ENCODE measurements at regions not wholly inside any gene's neighbourhood (a gene's known extent, or its start where the extent isn't known, plus 50 kb on each side); places are given as distances from the start of the nearest gene placed in this dataset.

DNA sequence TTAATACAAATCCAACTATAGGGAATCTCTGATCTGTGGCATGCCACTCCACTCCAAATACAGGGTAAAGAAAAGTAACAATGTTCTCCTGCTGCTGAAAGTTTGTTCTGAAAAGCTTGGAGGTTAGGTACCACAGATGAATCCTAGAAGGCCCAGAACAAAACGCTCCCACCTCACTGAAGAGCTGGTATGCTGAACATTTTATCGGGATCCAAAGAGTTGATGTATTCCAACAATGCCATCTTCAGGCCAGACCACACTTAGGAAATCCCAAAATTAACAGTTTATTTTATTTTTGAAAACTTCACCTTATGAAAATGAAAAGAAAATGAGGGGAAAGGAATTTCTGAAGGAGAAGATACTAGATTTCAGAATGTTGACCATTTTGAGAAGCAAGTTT, 145.1 kb upstream of the CDH19 start:
- TF ChIP-seq SP2 (tag by site-specific recombination; IDR thresholded peaks at IDR 0.05) (no peak), YY1 (tag by site-specific recombination; IDR thresholded peaks at IDR 0.05) (no peak), KLF9 (tag by site-specific recombination; IDR thresholded peaks at IDR 0.05; ENCODE audit: low read depth) (no peak), ZBTB17 (tag by site-specific recombination; IDR thresholded peaks at IDR 0.05) (no peak), EGR2 (tag by site-specific recombination; IDR thresholded peaks at IDR 0.05; ENCODE audit: low read depth) (no peak), ZNF626 (tag by site-specific recombination; IDR thresholded peaks at IDR 0.05) (no peak), SCRT1 (tag by site-specific recombination; IDR thresholded peaks at IDR 0.05; ENCODE audit: borderline replicate concordance) (no peak)
- TF ChIP-seq, protein P1, sequence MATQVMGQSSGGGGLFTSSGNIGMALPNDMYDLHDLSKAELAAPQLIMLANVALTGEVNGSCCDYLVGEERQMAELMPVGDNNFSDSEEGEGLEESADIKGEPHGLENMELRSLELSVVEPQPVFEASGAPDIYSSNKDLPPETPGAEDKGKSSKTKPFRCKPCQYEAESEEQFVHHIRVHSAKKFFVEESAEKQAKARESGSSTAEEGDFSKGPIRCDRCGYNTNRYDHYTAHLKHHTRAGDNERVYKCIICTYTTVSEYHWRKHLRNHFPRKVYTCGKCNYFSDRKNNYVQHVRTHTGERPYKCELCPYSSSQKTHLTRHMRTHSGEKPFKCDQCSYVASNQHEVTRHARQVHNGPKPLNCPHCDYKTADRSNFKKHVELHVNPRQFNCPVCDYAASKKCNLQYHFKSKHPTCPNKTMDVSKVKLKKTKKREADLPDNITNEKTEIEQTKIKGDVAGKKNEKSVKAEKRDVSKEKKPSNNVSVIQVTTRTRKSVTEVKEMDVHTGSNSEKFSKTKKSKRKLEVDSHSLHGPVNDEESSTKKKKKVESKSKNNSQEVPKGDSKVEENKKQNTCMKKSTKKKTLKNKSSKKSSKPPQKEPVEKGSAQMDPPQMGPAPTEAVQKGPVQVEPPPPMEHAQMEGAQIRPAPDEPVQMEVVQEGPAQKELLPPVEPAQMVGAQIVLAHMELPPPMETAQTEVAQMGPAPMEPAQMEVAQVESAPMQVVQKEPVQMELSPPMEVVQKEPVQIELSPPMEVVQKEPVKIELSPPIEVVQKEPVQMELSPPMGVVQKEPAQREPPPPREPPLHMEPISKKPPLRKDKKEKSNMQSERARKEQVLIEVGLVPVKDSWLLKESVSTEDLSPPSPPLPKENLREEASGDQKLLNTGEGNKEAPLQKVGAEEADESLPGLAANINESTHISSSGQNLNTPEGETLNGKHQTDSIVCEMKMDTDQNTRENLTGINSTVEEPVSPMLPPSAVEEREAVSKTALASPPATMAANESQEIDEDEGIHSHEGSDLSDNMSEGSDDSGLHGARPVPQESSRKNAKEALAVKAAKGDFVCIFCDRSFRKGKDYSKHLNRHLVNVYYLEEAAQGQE (tag by site-specific recombination; IDR thresholded peaks at IDR 0.05): no peak
- TF ChIP-seq, protein P2, sequence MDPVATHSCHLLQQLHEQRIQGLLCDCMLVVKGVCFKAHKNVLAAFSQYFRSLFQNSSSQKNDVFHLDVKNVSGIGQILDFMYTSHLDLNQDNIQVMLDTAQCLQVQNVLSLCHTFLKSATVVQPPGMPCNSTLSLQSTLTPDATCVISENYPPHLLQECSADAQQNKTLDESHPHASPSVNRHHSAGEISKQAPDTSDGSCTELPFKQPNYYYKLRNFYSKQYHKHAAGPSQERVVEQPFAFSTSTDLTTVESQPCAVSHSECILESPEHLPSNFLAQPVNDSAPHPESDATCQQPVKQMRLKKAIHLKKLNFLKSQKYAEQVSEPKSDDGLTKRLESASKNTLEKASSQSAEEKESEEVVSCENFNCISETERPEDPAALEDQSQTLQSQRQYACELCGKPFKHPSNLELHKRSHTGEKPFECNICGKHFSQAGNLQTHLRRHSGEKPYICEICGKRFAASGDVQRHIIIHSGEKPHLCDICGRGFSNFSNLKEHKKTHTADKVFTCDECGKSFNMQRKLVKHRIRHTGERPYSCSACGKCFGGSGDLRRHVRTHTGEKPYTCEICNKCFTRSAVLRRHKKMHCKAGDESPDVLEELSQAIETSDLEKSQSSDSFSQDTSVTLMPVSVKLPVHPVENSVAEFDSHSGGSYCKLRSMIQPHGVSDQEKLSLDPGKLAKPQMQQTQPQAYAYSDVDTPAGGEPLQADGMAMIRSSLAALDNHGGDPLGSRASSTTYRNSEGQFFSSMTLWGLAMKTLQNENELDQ (tag by site-specific recombination; IDR thresholded peaks at IDR 0.05; ENCODE audit: low read depth): no peak
- TF ChIP-seq, protein P3, sequence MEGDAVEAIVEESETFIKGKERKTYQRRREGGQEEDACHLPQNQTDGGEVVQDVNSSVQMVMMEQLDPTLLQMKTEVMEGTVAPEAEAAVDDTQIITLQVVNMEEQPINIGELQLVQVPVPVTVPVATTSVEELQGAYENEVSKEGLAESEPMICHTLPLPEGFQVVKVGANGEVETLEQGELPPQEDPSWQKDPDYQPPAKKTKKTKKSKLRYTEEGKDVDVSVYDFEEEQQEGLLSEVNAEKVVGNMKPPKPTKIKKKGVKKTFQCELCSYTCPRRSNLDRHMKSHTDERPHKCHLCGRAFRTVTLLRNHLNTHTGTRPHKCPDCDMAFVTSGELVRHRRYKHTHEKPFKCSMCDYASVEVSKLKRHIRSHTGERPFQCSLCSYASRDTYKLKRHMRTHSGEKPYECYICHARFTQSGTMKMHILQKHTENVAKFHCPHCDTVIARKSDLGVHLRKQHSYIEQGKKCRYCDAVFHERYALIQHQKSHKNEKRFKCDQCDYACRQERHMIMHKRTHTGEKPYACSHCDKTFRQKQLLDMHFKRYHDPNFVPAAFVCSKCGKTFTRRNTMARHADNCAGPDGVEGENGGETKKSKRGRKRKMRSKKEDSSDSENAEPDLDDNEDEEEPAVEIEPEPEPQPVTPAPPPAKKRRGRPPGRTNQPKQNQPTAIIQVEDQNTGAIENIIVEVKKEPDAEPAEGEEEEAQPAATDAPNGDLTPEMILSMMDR (tag by site-specific recombination; IDR thresholded peaks at IDR 0.05): no peak
- TF ChIP-seq, protein P4, sequence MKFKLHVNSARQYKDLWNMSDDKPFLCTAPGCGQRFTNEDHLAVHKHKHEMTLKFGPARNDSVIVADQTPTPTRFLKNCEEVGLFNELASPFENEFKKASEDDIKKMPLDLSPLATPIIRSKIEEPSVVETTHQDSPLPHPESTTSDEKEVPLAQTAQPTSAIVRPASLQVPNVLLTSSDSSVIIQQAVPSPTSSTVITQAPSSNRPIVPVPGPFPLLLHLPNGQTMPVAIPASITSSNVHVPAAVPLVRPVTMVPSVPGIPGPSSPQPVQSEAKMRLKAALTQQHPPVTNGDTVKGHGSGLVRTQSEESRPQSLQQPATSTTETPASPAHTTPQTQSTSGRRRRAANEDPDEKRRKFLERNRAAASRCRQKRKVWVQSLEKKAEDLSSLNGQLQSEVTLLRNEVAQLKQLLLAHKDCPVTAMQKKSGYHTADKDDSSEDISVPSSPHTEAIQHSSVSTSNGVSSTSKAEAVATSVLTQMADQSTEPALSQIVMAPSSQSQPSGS (tag by site-specific recombination; IDR thresholded peaks at IDR 0.05; ENCODE audit: low read depth): no peak
